Islet of Langerhans (tissue), 1 donor: ENCODE measurements at regions not wholly inside any gene's neighbourhood (a gene's known extent, or its start where the extent isn't known, plus 50 kb on each side); places are given as distances from the start of the nearest gene placed in this dataset.
"Not testable (repeated sequence)": the region's sequence is repeated elsewhere in the genome, so short reads cannot be mapped to it uniquely, and the experiment has no call there.

ENCODE experiments used
- FAIRE-seq: peaks from one replicate; lab custom pipeline; 2011; peaks lifted over from hg19 to GRCh38; lab: Jason Lieb, UNC

DNA sequence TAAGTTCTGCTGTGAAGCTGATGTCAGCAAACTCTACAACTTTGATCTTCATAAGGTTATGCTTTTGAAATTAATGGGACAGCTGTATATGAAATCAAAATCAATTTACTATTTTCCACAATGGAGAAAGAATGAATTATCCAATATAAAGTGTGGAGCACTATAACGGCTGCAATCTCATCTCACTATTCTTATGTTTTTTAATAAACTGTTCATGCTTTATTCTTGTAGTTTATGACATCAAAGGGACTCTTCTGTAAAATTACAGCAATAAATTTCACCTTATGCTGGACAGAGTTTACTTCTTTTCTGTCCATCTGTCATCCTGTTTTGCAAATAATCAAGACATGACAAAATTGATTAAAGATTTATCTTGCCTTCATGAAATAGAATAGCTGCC lies 192.5 kb downstream of the TECRL start:
- no peak for FAIRE-seq

DNA sequence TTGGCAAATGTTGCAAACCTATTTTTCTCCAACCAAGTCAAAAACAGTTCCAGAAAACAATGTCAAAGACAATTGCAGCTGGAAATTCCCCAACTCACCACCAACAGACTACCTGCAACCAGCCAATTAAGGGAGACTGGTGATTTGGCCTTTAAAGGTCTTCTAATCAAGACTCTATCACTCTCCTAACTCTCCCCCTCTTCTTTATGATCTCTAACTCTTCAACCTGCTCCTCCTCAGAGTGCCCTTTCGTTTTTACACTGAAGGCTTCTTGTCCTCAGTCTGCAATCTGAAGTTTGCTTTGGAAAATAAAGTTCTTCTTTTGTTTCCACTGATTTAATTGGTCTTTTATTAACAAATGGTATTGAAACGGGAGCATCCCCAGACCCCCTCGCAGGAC lies 203.9 kb downstream of the TECRL start:
- FAIRE-seq, result no peak

DNA sequence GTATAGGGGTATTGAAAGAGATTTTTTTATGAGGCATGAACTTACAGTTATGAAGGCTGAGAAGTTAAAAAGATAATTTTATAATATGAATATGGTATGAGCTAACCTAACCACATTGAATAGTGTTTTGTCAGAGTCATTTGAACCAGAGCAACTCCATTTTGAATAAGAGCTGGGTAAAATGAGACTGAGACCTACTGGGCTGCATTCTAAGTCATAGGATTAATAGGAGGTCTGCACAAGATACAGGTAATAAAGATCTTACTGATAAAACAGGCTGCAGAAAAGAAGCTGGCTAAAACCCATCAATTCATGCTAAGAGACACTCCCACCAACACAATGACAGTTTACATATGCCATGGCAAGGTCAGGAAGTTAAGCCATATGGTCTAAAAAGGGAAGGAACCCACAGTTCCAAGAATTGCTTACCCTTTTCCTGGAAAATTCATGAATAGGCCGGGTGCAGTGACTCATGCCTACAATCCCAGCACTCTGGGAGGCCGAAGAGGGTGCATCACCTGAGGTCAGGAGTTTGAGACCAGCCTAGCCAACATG lies 209.2 kb downstream of the TECRL start:
- no peak for FAIRE-seq

DNA sequence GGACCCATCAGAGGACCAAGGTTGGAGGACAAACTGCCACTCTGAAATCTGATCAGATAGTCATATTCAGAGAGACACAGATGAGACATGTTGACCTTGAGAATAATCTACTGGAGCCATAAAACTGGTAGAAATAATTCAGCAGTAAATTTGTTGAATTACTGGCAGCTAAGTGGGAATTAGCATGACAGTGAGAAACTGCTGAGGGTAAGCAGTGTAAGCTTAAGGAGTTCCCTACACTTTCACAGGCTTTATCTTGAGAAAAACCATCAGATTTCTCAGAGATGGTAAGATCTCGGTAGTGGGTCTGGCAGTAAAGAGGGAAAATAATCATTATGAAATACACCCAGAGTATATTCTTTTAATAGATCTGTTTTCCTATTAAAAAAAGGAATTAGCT lies 213.7 kb downstream of the TECRL start:
- FAIRE-seq, result no peak

DNA sequence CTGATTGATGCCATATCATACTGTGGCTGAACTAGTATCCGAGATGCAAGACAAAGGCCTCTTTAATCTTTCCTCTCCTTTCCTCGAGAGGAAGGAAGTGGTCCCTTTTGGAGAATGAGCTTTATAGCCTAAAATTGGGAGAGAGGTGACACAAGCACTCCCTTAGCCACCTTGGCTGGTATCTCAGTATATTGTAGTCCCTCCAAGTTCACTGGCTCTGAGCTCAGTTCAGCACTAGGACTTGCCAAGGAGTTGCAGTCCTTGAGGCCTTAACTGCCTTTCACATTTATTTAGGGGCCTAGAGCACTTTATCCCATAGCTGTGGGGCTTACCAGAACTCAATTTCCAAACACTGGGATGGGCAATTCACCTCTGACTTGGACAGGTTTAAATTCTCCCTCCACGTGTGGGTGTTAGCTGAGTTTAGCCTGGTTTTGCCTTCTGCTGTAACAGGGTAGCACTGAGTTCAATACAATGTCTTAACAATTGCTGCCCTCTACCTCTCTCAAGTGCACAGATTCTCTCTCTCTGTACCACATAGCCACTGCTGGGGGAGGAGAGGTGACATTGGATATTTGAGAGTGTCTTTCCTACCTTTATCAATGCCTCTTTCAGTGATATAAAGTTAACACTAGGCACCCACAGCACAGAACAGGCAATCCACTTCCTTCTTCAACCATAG lies 216.4 kb downstream of the TECRL start:
- no peak for FAIRE-seq

DNA sequence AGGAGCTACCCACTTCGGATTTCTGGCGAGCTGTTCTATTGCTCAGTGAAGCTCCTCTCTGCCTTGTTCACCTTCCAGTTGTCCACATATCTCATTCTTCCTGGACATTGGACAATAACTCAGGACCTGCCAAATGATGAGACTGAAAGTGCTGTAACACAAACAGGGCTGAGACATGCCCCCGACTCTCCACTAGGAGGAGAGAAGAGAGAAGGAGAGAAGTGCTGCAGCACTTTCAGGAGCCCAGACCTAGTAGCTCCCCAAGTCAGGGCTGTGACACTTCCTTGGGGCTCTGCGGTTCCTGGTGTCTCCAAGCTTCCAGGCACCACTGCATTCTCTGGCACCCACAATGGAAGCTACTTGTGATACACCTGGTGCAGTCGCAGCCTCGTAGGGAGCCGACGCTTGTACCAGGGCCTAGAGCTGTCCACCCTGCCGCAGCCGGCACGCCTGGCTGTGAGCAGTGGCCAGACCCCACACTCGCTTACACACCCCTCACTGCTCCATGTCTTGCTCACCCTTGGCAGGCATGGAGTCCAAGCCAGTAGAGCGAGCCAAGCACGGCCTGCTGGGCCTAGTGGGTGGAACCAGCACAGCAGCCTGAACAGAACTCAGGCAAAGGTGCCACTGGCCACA lies 234.9 kb downstream of the TECRL start:
- no peak for FAIRE-seq

DNA sequence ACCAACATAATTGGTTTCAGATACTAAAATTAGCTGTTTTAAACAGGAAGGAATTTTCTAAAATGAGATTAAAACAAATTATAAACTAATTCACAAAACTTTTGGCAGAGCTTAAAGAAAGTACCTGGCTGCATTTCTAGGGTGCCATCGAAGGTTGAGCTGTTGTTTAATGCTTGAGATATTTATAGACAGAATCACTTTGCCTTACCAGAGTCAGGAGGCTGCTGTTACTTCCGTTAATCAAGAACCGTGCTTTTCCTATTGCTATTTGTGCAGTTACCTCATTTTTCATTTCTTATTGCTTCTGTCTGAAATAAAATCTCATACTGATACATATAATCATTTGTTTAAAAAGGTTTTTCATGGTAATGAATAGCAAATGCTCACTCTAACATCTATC lies 242.9 kb downstream of the TECRL start:
- no peak for FAIRE-seq

DNA sequence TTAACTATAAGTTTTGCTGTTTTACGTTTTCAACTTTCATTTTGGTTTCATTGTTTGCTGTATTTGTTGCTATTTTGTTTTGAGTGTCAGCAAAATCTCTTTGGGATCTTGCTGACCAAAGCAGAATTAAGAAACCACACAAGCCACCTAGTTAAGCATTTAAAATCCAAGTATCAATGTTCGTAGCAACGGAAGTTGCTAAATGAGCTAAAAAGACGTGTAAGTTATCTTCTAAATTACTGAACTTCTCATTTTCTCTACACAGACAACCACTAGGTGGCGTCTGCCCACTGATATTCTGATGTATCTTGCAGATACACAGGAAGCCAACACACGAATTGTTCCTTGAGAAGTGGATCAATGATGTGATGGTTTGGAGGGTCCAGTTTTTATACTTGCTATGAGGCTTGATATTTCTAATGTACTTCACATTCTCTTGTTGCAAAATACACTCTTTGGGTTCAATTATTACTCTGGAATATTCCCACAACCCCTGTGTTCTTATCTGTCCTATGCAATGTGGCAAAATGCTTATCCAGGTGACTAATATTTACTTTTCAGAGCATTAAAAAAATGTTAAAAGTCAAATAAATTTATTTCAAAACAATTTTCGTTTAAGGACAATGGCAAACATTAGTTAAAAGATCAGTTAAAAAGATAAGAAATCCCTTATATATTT lies 250.5 kb downstream of the TECRL start:
- FAIRE-seq, result peak; percentile 79

DNA sequence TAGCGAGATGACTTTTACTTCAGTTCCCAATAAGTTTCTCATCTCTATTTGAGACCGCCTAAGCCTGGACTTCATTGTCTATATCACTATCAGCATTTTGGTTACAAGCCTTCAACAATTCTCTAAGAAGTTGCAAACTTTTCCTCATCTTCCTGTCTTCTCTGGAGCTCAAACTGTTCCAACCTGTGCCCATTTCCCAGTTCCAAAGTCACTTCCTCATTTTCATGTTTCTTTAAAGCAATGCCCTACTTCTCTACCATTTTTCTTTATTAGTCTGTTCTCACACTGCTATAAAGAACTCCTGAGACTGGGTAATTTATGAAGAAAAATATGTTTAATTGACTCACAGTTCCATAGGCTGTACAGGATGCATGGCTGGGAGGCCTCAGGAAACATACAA lies 251.9 kb downstream of the TECRL start:
- no peak for FAIRE-seq

DNA sequence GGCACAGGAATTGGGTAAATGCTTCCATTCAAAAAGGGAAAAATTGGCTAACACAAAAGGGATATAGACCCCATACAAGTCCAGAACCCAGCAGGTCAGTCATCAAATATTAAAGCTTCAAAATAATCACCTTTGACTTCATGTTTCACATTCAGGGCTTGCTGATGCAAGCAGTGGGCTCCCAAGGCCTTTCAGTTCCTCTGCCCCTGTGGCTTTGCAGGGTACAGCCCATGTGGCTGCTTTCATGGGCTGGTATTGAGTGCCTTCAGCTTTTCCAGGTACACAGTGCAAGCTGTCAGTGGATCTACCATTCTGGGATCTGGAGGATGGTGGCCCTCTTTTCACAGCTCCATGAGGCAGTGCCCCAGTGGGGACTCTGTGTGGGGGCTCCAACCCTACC lies 253.0 kb downstream of the TECRL start:
- no peak for FAIRE-seq

DNA sequence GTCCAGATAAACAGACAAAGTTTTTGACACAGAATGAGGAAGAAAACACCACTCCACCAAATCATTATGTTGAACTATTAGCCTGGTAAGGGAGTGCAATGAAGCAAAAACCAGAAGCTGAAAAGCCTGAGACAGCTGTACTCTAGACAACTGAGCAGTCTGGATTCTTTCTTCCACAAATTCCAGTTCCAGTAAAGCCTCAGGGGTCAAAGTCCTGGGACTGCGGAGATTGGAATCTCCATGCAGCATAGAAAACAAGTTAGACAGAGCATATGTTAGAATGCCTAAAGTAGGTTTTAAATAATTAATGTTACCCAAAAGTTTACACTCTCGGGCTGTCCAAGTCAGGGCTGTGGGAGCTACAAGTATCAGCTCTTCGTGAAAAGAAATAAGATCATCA lies 263.2 kb downstream of the TECRL start:
- no peak for FAIRE-seq

DNA sequence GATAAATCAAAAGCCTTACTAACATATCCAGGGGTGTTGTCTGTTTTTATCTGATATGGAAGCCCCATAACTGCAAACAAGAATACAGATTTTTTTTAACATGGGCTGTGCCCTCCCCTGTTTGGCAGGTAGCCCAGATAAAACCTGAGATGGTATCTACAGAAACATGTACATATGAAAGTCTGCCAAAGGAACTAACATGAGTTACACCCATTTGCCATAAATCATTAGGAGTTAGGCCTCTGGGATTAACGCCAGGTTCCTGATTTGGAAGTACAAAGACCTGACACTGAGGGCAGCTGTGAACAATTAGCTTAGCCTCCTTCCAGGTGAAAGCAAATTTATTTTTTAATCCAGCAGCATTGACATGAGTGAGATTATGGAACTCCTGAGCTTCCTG lies 264.3 kb downstream of the TECRL start:
- FAIRE-seq, result no peak

DNA sequence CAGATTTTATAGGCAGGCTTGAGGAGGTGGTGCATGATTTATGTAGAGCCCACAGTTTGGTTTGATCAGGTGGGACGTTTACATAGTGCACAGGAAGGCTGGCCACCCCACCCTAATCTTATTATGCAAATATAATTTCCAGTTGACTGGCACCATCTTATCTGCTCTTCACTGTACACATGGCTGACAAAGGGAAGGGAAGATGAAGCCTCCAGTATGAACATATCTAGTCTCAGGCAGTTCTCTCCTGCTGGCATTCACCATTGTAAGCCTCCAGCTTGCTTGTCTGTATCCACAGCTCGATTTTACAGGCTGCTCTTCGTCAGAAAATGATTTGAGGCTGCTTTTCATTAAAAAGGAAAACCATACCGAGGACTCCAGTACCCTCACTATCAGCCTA lies 278.3 kb downstream of the TECRL start:
- FAIRE-seq, result no peak

DNA sequence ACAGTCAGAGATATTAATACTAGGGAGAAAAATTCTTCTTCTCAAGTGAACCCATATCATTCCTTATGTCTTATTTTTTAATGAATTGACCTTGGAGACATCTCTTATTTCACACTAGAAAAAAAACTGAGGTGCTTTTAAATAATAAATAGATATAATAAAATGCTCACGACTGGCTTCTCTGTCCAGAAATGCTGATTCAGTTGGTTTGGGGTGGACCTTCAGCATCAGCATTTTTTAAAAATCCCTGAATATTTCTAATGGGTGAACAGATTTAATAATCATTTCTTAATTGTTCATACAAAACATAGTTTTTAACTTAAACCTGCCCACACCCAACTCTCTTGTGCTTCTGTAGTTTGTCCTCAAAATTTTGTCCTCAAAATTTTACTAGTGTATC lies 283.9 kb downstream of the TECRL start:
- FAIRE-seq, result no peak

DNA sequence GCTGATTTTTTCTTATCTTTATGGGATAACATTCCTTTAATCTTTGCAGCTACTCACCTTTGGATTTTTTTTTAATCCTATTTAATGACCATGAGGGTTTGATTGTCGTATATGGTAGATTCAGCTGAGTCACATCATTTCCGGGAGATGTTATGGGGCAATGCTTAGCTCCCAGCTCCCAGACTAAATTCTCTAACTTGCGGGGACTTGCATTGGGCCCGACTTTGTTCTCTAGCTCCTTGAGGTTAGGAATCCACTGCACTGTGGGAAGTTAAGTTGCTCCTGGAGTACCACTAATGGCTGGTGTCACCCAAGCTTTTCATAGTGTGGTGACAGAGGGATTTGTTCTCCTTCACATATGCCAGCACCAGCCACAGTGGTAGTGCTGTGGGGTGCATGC lies 287.4 kb downstream of the TECRL start:
- no peak for FAIRE-seq

DNA sequence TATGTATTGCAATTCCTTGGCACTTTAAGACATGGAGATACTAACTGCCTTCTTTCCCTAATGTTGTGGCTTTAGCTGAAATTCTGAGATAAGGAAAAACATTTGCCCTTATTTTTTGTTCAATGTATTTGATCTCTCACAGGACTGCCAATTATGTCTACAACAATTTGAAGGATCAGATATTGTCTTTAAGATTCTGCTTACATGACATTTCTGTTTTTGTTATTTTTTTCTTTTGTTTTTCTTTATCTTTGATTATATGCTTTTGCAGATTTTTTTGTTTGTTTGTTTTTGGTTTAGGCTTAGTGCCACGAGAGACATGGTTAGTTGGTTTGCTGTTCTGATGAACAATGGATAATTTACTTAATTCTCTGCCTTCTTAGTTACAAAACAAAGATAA lies 303.3 kb downstream of the TECRL start:
- FAIRE-seq, result no peak

DNA sequence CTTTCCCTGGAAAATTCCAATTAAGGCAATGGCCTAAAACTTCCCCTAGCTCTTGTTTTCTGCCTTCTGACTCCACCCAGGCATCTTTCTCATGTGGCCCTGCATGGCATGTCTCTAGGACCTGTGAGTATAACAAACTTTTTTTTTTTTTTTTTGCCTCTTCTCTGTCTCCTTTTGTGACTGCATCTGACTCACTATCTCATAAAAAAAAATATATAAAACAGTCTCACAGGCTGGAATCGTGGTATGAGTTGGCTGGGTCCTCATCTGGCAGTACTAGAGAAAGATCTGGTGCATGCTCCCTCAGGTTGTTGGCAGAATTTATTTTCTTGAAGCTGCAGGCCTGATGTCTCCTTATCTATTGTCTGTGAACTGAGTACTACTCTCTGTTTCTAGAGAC lies 313.9 kb downstream of the TECRL start:
- FAIRE-seq, result no peak

DNA sequence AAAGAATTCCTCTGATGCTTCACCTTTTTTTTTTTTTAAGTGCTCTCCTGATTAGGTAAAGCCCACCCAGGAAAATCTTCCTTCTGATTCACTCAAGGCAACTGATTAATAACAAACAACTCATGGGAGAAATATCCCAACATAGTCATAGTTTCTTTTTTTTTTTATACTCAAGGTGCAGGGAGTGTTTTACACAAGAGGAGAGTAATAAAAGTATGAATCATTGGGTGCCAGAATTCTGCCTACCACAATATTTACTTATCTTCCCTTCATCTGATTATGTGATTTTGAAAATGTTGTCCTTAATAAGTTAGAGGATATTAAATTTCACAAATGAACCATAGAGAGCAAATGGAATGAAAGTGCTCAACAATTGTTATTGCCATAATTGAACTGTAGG lies 329.9 kb downstream of the TECRL start:
- FAIRE-seq, result no peak

DNA sequence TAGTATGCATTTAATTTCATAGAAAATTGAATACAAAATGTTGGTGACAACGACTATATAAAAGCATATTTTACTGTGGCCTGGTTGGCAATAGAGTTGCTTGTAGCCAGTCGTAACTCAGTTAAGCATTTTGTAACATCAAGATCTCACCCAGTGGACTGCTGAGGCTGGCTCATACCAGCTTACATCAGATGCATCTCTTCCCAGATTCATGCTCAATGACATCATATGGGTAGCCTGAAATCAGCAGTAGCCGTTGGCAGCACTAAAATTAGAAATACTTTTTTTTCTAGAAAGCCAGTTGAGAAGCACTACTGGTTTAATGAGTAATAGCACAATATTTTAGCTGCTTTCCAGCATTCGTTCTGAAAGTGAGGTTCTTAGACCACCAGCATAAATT lies 341.2 kb downstream of the TECRL start:
- no peak for FAIRE-seq

DNA sequence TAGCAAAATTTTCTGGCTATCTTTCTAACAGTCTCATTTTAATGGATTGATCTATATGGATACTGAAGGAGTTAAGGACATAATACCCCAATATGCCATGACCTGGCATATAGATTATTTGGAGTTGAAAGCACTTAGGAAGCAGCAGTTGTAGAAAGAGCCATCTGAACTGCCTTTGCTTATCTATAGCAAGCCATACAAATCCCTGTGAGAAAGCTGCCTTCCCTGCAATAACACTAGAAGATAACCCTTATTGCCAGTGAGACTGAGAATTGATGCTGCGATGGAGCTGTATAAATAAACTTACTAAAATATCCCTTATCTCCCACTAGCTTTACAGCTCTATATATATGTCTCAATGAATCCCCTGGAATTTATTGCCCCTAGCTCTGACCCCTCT lies 346.3 kb downstream of the TECRL start:
- FAIRE-seq, result no peak

DNA sequence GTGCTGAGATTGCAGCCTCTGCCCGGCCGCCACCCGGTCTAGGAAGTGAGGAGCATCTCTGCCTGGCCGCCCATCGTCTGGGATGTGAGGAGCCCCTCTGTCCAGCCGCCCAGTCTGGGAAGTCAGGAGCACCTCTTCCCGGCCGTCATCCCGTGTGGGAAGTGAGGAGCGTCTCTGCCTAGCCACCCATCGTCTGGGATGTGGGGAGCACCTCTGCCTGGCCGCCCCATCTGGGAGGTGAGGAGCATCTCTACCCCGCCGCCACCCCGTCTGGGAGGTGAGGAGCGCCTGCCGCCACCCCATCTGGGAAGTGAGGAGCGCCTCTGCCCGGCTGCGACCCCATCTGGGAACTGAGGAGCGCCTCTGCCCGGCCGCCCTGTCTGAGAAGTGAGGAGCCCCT lies 372.2 kb downstream of the TECRL start:
- FAIRE-seq, result not testable (repeated sequence)

DNA sequence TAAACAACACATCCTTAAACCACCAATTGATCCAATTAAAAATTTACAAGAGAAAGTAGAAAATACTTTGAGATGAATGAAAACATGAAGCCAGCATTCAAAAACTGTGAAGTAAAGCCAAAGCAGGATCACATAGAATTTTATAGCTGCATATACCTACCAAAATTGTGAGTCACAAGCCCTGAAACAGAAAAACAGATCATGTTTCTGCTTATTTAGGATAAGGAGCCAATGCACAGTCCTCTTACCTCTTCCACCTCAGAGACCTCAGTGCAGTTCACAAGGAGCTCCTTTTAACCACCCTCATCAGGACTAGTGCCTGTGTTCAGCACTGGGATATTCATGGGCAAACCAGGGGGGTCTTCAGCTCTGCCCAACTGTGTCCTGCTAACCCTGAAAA lies 386.7 kb downstream of the TECRL start:
- no peak for FAIRE-seq

DNA sequence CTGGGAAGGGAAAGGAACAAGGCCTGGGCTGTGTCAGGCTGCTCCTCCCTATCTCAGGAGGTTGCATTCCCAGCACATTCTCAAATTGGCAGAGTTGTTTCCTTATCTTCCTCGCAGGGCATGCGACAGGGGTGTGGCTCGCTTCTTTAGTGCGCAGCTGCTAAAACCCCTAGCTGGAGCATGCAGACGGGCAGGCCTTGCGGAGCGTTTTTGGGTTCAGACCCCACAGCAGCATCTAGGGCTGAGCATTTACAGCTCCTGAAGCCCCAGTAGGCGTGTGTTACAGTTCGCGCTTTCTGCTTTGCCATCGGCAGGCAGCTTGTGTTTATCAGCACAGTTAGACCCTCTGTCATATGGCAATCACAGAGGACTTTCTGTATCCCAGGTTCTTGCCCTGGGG lies 392.4 kb downstream of the TECRL start:
- FAIRE-seq, result no peak

DNA sequence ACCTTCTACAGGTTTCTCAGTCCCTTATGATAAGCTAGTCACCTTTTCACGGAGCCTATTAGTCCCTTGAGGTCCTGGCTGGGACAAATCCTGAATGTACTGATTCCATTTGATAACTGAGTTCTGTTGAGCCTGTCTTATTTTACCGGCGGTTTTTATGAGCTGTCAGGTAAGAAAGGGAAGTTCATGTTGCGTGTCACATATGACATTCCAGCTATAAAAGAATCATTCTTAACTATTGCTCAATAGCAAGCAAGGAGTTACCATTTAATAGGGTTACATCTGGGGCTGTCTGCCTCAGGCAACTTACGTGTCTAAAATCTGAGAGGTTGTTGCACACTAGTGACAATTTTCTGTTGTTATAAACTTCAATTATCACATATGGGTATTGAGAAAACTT lies 394.6 kb downstream of the TECRL start:
- no peak for FAIRE-seq
